Endothelial cell (in vitro differentiated cells): ENCODE measurements at regions not wholly inside any gene's neighbourhood (a gene's known extent, or its start where the extent isn't known, plus 50 kb on each side); places are given as distances from the start of the nearest gene placed in this dataset.

ENCODE experiments used
- DNase-seq: peaks from one replicate; pipeline ENCODE4 v3.0.0; 2021; ENCODE audit warnings: low spot score
- H3K27ac Mint-ChIP-seq: one replicate; pipeline ENCODE4 v1.8.0; 2021; ENCODE audit warnings: mixed read lengths, inconsistent platforms; ENCODE audit not compliant: unreplicated experiment
- H3K27me3 Mint-ChIP-seq: one replicate; pipeline ENCODE4 v1.8.0; 2021; ENCODE audit warnings: mild to moderate bottlenecking, moderate library complexity, mixed read lengths, inconsistent platforms; ENCODE audit not compliant: unreplicated experiment
- H3K36me3 Mint-ChIP-seq: one replicate; pipeline ENCODE4 v1.8.0; 2021; ENCODE audit warnings: mild to moderate bottlenecking, low read depth, mixed read lengths, inconsistent platforms; ENCODE audit not compliant: unreplicated experiment
- H3K4me1 Mint-ChIP-seq: one replicate; pipeline ENCODE4 v1.8.0; 2021; ENCODE audit warnings: mild to moderate bottlenecking, mixed read lengths, inconsistent platforms; ENCODE audit not compliant: unreplicated experiment
- H3K4me3 Mint-ChIP-seq: one replicate; pipeline ENCODE4 v1.8.0; 2021; ENCODE audit warnings: mild to moderate bottlenecking, mixed read lengths, inconsistent platforms; ENCODE audit not compliant: unreplicated experiment
- H3K9me3 Mint-ChIP-seq: one replicate; pipeline ENCODE4 v1.8.0; 2021; ENCODE audit warnings: mixed read lengths, inconsistent platforms; ENCODE audit not compliant: unreplicated experiment
- TF ChIP-seq, protein P1 (sequence below): fragments of 200-600 bp; sonication (generic); IDR thresholded peaks from one replicate; pipeline ENCODE4 v1.5.0; 2021; ENCODE audit warnings: antibody characterized with exemption; ENCODE audit not compliant: unreplicated experiment

DNA sequence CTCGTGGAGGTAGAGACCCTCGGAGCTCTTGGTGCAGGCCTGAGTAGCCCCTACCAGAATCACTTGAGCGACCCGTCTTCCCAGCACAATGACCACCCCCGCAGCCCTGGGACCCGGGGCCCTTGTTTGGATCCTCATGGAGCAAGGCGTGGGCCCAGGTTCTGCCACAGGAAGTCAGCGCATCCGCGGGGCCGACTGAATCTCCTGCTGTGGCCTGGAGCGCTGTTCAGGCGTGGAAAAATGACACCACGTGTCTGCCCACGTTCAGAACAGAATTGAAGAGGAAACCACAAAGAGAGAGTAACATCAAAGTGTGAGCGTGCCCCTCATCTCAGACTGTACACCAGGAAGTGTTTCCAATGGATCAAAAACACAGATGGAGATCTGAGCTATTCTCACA is 1479.2 kb downstream of the TBC1D22A start:
- Mint-ChIP-seq H3K4me3 (no peak overlapping the region), H3K4me1 (no peaks in the 10 kb centered on the region), H3K9me3 (no peaks in the 10 kb centered on the region), H3K27ac (no peak overlapping the region), H3K27me3 (no peaks in the 10 kb centered on the region), H3K36me3 (no peaks in the 10 kb centered on the region)
- TF ChIP-seq, protein P1, sequence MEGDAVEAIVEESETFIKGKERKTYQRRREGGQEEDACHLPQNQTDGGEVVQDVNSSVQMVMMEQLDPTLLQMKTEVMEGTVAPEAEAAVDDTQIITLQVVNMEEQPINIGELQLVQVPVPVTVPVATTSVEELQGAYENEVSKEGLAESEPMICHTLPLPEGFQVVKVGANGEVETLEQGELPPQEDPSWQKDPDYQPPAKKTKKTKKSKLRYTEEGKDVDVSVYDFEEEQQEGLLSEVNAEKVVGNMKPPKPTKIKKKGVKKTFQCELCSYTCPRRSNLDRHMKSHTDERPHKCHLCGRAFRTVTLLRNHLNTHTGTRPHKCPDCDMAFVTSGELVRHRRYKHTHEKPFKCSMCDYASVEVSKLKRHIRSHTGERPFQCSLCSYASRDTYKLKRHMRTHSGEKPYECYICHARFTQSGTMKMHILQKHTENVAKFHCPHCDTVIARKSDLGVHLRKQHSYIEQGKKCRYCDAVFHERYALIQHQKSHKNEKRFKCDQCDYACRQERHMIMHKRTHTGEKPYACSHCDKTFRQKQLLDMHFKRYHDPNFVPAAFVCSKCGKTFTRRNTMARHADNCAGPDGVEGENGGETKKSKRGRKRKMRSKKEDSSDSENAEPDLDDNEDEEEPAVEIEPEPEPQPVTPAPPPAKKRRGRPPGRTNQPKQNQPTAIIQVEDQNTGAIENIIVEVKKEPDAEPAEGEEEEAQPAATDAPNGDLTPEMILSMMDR = no peak
- no peak for DNase-seq

DNA sequence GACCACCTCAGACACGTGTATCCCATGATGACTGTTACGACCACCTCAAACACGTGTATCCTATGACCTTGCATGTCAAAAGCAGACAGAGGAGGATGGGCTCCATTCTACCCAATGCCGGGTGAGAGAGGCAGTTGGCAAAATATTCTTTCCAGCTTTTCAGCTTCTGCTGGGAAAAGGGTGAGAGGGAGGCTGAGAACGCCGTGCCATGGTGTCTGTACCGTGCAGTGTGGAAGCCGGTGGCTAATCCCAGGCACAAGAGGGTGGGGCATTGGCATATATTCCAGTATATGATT is 1478.4 kb downstream of the TBC1D22A start:
- DNase-seq = no peak
- Mint-ChIP-seq H3K9me3 (no peaks in the 10 kb centered on the region), H3K27ac (no peak overlapping the region), H3K27me3 (no peaks in the 10 kb centered on the region), H3K4me1 (no peaks in the 10 kb centered on the region), H3K36me3 (no peaks in the 10 kb centered on the region), H3K4me3 (no peak overlapping the region)
- TF ChIP-seq, protein P1 = no peak

DNA sequence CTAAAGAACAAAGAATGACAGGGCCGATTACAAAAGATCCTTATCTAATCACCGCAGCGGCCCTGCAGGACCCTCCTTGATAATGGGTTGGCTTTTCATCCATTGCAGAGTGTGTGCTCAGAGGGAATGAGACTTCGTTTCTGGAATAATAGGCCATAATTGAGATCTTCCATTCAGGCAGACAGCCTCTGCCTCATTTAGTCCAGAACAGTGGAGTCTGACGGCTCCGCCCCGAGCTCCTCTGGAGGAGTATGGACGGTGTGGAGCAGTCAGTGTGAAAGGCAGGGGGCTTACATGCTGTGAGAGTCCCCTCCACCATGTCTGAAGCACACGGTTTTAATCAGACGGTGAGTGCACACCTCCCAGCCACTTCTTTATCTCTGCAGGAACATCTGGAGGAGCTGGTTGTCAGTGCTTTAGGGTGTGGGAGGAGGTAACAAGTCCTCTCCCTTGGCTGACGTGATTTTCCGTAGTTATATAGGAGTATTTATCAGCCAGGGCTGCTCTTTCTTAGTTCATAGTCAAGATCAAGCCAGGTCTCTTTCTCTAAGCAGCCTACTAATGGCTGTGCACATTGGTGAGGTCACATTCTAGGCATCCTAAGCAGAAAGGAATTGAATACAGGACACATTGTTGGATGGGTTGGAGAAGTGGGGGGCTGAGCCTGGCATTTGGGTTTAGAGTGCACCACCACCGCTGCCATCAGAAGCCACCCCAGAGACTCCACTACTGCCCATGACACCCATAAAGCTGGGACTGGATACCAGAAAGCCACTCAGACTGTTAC is 1477.9 kb downstream of the TBC1D22A start:
- no peaks in the 10 kb centered on the region for H3K4me1 Mint-ChIP-seq
- TF ChIP-seq, protein P1 = no peak
- no peak overlapping the region for H3K27ac Mint-ChIP-seq
- H3K9me3 Mint-ChIP-seq = no peaks in the 10 kb centered on the region
- DNase-seq = no peak
- no peak overlapping the region for H3K4me3 Mint-ChIP-seq
- no peaks in the 10 kb centered on the region for H3K36me3 Mint-ChIP-seq
- H3K27me3 Mint-ChIP-seq = no peaks in the 10 kb centered on the region

DNA sequence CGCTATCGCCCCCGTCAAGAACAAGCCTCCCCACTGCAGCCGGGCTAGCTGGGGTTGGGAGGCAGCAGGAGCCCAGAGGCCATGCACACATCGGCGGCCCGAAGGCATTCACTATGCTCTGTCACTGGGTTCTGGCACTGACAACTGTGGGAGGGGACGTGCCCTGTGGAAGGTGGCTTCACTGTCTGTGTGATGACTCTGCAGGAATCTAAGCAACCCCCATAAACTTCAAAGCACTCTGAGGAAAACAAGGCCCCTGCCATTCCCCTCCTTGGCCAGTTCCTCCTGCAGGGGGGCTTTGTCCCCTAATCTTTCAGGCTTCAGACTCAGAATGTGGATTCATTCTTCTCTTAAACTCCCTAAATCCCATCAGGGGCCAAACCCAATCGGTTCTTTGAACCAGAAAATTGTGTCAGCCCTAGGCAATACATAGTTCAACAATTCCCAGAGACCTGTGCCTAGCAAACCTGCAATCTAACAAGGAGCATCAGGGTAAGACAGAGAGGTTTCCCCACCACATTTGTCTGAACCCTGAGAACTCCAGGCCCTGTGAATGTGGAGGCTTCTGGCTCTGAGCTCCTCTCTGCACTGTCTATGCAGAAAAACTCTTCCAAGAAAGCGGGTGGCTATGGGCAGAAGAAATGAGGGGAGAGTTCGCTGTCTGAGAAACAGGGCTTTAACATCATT is 1477.2 kb downstream of the TBC1D22A start:
- DNase-seq = no peak
- TF ChIP-seq, protein P1 = no peak
- Mint-ChIP-seq H3K4me1 (no peaks in the 10 kb centered on the region), H3K9me3 (no peaks in the 10 kb centered on the region), H3K27ac (no peak overlapping the region), H3K4me3 (no peak overlapping the region), H3K27me3 (no peaks in the 10 kb centered on the region), H3K36me3 (no peaks in the 10 kb centered on the region)

DNA sequence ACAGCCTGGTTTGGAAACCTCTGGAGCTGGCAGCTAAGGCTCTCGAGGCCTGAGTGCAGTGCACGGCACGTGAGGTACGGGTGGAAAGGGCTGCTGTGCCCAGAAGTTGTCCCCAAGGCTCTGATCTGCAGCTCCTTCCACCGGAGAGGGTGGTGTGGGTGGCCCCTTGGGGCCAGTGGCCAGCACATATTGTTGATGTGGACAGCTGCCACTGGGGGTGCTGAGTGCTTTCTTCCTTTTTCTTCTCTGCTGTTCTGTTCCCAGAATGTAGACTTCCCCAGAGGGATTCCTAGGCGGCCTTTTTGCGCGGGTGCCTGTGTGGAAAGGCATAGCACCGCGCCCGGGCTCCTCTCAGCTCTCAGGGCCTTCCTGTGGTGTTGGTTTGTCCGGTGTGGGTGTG is 1476.5 kb downstream of the TBC1D22A start:
- no peak overlapping the region for H3K27ac Mint-ChIP-seq
- no peaks in the 10 kb centered on the region for H3K4me1 Mint-ChIP-seq
- DNase-seq = no peak
- no peak overlapping the region for H3K4me3 Mint-ChIP-seq
- no peaks in the 10 kb centered on the region for H3K27me3 Mint-ChIP-seq
- TF ChIP-seq, protein P1 = no peak
- no peaks in the 10 kb centered on the region for H3K9me3 Mint-ChIP-seq
- H3K36me3 Mint-ChIP-seq = no peaks in the 10 kb centered on the region
